Tibial nerve (tissue), 4 donors: ENCODE measurements at regions not wholly inside any gene's neighbourhood (a gene's known extent, or its start where the extent isn't known, plus 50 kb on each side); places are given as distances from the start of the nearest gene placed in this dataset.

ENCODE experiments used
- DNase-seq, 2 donors: peaks; one replicate each; pipeline ENCODE4 v3.0.0-alpha.2; 2019; ENCODE audit warnings: low spot score in 2 of 2
- H3K27ac ChIP-seq, 4 donors: fragments of 200-600 bp; sonication (generic) in 3 of 4; one replicate each; pipeline ENCODE4 v1.5.1; 2017 to 2019; ENCODE audit warnings: mild to moderate bottlenecking in 1 of 4
- H3K27me3 ChIP-seq, 2 donors: fragments of 200-600 bp; sonication (generic) in 1 of 2; one replicate each; pipeline versions ENCODE4 v1.5.1 to v1.6.0; 2017 to 2019
- H3K36me3 ChIP-seq, 3 donors: fragments of 200-600 bp; sonication (generic); one replicate each; pipeline ENCODE4 v1.5.1; 2018 to 2019
- H3K4me1 ChIP-seq, 4 donors: fragments of 200-600 bp; sonication (generic) in 3 of 4; one replicate each; pipeline ENCODE4 v1.5.1; 2017 to 2019
- H3K4me3 ChIP-seq, 4 donors: fragments of 200-600 bp; sonication (generic) in 3 of 4; one replicate each; pipeline ENCODE4 v1.5.1; 2017 to 2019; ENCODE audit warnings: mild to moderate bottlenecking in 1 of 4, moderate library complexity in 1 of 4
- H3K9me3 ChIP-seq, 4 donors: fragments of 200-600 bp; sonication (generic) in 3 of 4; one replicate each; pipeline ENCODE4 v1.5.1; 2017 to 2019
- CTCF ChIP-seq, 5 experiments: fragments of 200-600 bp in 3 of 5; fragments of 450-650 bp in 2 of 5; sonication (generic) in 3 of 5; IDR thresholded peaks; one replicate each; pipeline ENCODE4 v1.5.1; 2016 to 2019; ENCODE audit warnings: antibody characterized with exemption in 5 of 5, mild to moderate bottlenecking in 3 of 5, moderate library complexity in 2 of 5
- EP300 ChIP-seq, 2 donors: sonication (generic); formaldehyde crosslinking; IDR thresholded peaks; one replicate each; pipeline ENCODE4 v1.6.1; 2017; ENCODE audit warnings: antibody characterized with exemption in 2 of 2, mild to moderate bottlenecking in 1 of 2
- POLR2A ChIP-seq, 2 donors: fragments of 450-650 bp; IDR thresholded peaks; one replicate each; pipeline ENCODE4 v1.6.1; 2017; ENCODE audit warnings: antibody characterized with exemption in 2 of 2, mild to moderate bottlenecking in 2 of 2, moderate library complexity in 2 of 2
- WGBS, 2 donors: methylation state at CpG; one replicate each; pipeline ENCODE4 v1.1.5; 2018; 5-methylcytosine and 5-hydroxymethylcytosine counted together

GRCh38 chr16:5330058-5330457, 232.5 kb upstream of the EEF2KMT start:
- Histone ChIP-seq H3K9me3 (peaks cover 0 to 35% (median 0%) of the 10 kb centered on the region in 4 donors), H3K4me1 (no peaks in the 10 kb centered on the region), H3K36me3 (no peaks in the 10 kb centered on the region), H3K27me3 (no peaks in the 10 kb centered on the region), H3K4me3 (no peak overlapping the region), H3K27ac (no peak overlapping the region)
- no peak for DNase-seq
- 88 to 90% methylated on average over 3 of the region's 3 CpGs for WGBS, 2 donors
- TF ChIP-seq POLR2A (IDR thresholded peaks at IDR 0.05) (no peak), EP300 (IDR thresholded peaks at IDR 0.05) (no peak), CTCF (IDR thresholded peaks at IDR 0.05) (no peak)

GRCh38 chr16:5328546-5328945, 231.0 kb upstream of the EEF2KMT start:
- Histone ChIP-seq H3K4me3 (no peak overlapping the region), H3K36me3 (no peaks in the 10 kb centered on the region), H3K27me3 (no peaks in the 10 kb centered on the region), H3K27ac (no peak overlapping the region), H3K9me3 (peaks cover 0 to 35% (median 0%) of the 10 kb centered on the region in 4 donors), H3K4me1 (no peaks in the 10 kb centered on the region)
- DNase-seq = no peak
- WGBS, 2 donors = 50 to 57% methylated on average over 5 of the region's 5 CpGs
- no peak for TF ChIP-seq POLR2A (IDR thresholded peaks at IDR 0.05)
- TF ChIP-seq CTCF (IDR thresholded peaks at IDR 0.05) = no peak
- no peak for TF ChIP-seq EP300 (IDR thresholded peaks at IDR 0.05)

- Histone ChIP-seq H3K4me1 (no peaks in the 10 kb centered on the region), H3K27me3 (no peaks in the 10 kb centered on the region), H3K4me3 (no peak overlapping the region), H3K27ac (no peak overlapping the region), H3K9me3 (peaks cover 0 to 31% (median 0%) of the 10 kb centered on the region in 4 donors), H3K36me3 (no peaks in the 10 kb centered on the region)
- WGBS, 2 donors = 86 to 94% methylated on average over 3 of the region's 3 CpGs
- no peak for TF ChIP-seq EP300 (IDR thresholded peaks at IDR 0.05)
- TF ChIP-seq POLR2A (IDR thresholded peaks at IDR 0.05) = no peak
- TF ChIP-seq CTCF (IDR thresholded peaks at IDR 0.05) = no peak
- DNase-seq = no peak
Observed at GRCh38 chr16:5326395-5326794, 228.8 kb upstream of the EEF2KMT start.

GRCh38 chr16:5325932-5326331, 228.3 kb upstream of the EEF2KMT start:
- no peak for DNase-seq
- Histone ChIP-seq H3K27me3 (no peaks in the 10 kb centered on the region), H3K9me3 (peaks cover 0 to 28% (median 0%) of the 10 kb centered on the region in 4 donors), H3K4me1 (no peaks in the 10 kb centered on the region), H3K4me3 (no peak overlapping the region), H3K27ac (no peak overlapping the region), H3K36me3 (no peaks in the 10 kb centered on the region)
- WGBS, 2 donors = 67 to 69% methylated on average over 4 of the region's 4 CpGs
- TF ChIP-seq EP300 (IDR thresholded peaks at IDR 0.05) = no peak
- no peak for TF ChIP-seq POLR2A (IDR thresholded peaks at IDR 0.05)
- TF ChIP-seq CTCF (IDR thresholded peaks at IDR 0.05) = no peak

GRCh38 chr16:5323284-5324141, 225.9 kb upstream of the EEF2KMT start:
- peaks cover 0 to 42% (median 0%) of the 10 kb centered on the region in 4 donors for H3K9me3 ChIP-seq
- TF ChIP-seq POLR2A (IDR thresholded peaks at IDR 0.05) (no peak), EP300 (IDR thresholded peaks at IDR 0.05) (no peak), CTCF (IDR thresholded peaks at IDR 0.05) (no peak)
- WGBS, 2 donors = 45 to 46% methylated on average over 15 of the region's 15 CpGs
- H3K4me1 ChIP-seq = no peaks in the 10 kb centered on the region
- no peak for DNase-seq
- H3K36me3 ChIP-seq = no peaks in the 10 kb centered on the region
- no peaks in the 10 kb centered on the region for H3K27me3 ChIP-seq
- no peak overlapping the region for H3K4me3 ChIP-seq
- no peak overlapping the region for H3K27ac ChIP-seq
